Endothelial cell of umbilical vein (primary cell): ENCODE measurements at regions not wholly inside any gene's neighbourhood (a gene's known extent, or its start where the extent isn't known, plus 50 kb on each side); places are given as distances from the start of the nearest gene placed in this dataset.

Source experiments
- BruUV-seq: library from RNA; stranded (reverse); fragments of 400-500 nt; replicated peaks from 2 replicates; lab custom pipeline; 2021; lab: Mats Ljungman, UMichigan
- CTCF ChIA-PET: fragments of 300-600, 350-600 bp; sonication (Branson Sonifier 250); formaldehyde crosslinking; loops from one replicate; lab custom pipeline; 2021; ENCODE audit warnings: antibody characterized with exemption, inconsistent platforms; lab: Charles Lee
- POLR2A ChIA-PET: fragments of 300-600, 350-600 bp; sonication (Branson Sonifier 250); formaldehyde crosslinking; loops from one replicate; lab custom pipeline; 2021; ENCODE audit warnings: antibody characterized with exemption, inconsistent platforms; lab: Charles Lee
- DNase-seq: peaks from one replicate; pipeline ENCODE4 v3.0.0-alpha.2; 2011; ENCODE audit warnings: low read depth, low spot score
- FAIRE-seq: peaks from 2 replicates; lab custom pipeline; 2011; peaks lifted over from hg19 to GRCh38; lab: Jason Lieb, UNC
- H2AFZ ChIP-seq: 2 replicates; pipeline ENCODE4 v1.6.0; 2012; ENCODE audit warnings: low read depth, low read length, control low read depth, inconsistent platforms
- H3K27ac ChIP-seq: 2 replicates; pipeline ENCODE4 v1.5.1; 2011; ENCODE audit warnings: low read depth, mild to moderate bottlenecking, control low read depth, low read length, moderate library complexity; ENCODE audit not compliant: insufficient read depth
- H3K27me3 ChIP-seq, 2 experiments: 2 replicates each; pipeline versions ENCODE4 v1.6.0 to v1.6.1; 2011; ENCODE audit warnings: low read length in 2 of 2, mixed read lengths in 1 of 2; ENCODE audit not compliant: control insufficient read depth in 2 of 2, insufficient read depth in 2 of 2
- H3K36me3 ChIP-seq, 2 experiments: 2 replicates in 1 of 2; 3 replicates in 1 of 2; pipeline ENCODE4 v1.5.1; 2011; ENCODE audit warnings: low read length in 2 of 2, mild to moderate bottlenecking in 1 of 2, moderate library complexity in 1 of 2; ENCODE audit not compliant: control insufficient read depth in 2 of 2, insufficient read depth in 2 of 2; ENCODE audit errors: extremely low read depth in 1 of 2
- H3K4me1 ChIP-seq: 3 replicates; pipeline ENCODE4 v1.5.1; 2011; ENCODE audit warnings: mild to moderate bottlenecking, low read length; ENCODE audit not compliant: control insufficient read depth, insufficient read depth; ENCODE audit errors: extremely low read depth
- H3K4me2 ChIP-seq: 2 replicates; pipeline ENCODE4 v1.6.1; 2011; ENCODE audit warnings: low read length, control low read depth, mixed read lengths; ENCODE audit not compliant: insufficient read depth
- H3K4me3 ChIP-seq, 3 experiments: fragments of 200-600 bp in 1 of 3; sonication (generic), shearing (Covaris generic) in 1 of 3; replicated peaks in 1 of 3; 2 replicates each; pipeline ENCODE4 v1.5.1; 2011 to 2016; ENCODE audit warnings: control low read depth in 3 of 3, low read length in 3 of 3, mild to moderate bottlenecking in 2 of 3, inconsistent platforms in 1 of 3, low read depth in 1 of 3, moderate library complexity in 1 of 3; ENCODE audit not compliant: insufficient read depth in 1 of 3
- H3K79me2 ChIP-seq: 2 replicates; pipeline ENCODE4 v1.6.0; 2012; ENCODE audit warnings: low read length, inconsistent platforms; ENCODE audit not compliant: control insufficient read depth, insufficient read depth
- H3K9ac ChIP-seq: replicated peaks from 2 replicates; pipeline ENCODE3; 2011; ENCODE audit warnings: low read length, control low read depth; ENCODE audit not compliant: insufficient read depth; ENCODE audit errors: extremely low read depth
- H3K9me1 ChIP-seq: replicated peaks from 3 replicates; pipeline ENCODE4 v1.6.0; 2011; ENCODE audit warnings: mild to moderate bottlenecking, low read length; ENCODE audit not compliant: control insufficient read depth, insufficient read depth; ENCODE audit errors: extremely low read depth
- H3K9me3 ChIP-seq: replicated peaks from 2 replicates; pipeline ENCODE4 v1.5.1; 2012; ENCODE audit warnings: low read length, inconsistent platforms; ENCODE audit not compliant: control insufficient read depth, insufficient read depth
- H4K20me1 ChIP-seq: replicated peaks from 2 replicates; pipeline ENCODE3; 2011; ENCODE audit warnings: mild to moderate bottlenecking, low read length; ENCODE audit not compliant: control insufficient read depth, insufficient read depth; ENCODE audit errors: extremely low read depth
- CTCF ChIP-seq, 2 donors: IDR thresholded peaks; 1 replicate in 1 of 2; 2 replicates in 1 of 2; pipeline ENCODE4 v1.5.1; 2011; ENCODE audit warnings: low read length in 2 of 2, mild to moderate bottlenecking in 2 of 2, moderate library complexity in 2 of 2, control low read depth in 1 of 2, inconsistent platforms in 1 of 2, low read depth in 1 of 2; ENCODE audit not compliant: insufficient read depth in 1 of 2; ENCODE audit errors: extremely low read depth in 1 of 2
- EZH2 ChIP-seq: IDR thresholded peaks from 2 replicates; pipeline ENCODE4 v1.6.1; 2012; ENCODE audit warnings: borderline replicate concordance, low read depth, mild to moderate bottlenecking, moderate library complexity, low read length, inconsistent platforms; ENCODE audit not compliant: severe bottlenecking
- FOS ChIP-seq: IDR thresholded peaks from 2 replicates; pipeline ENCODE4 v1.6.1; 2011; ENCODE audit warnings: mild to moderate bottlenecking, low read length, moderate library complexity, borderline replicate concordance; ENCODE audit not compliant: insufficient read depth
- GATA2 ChIP-seq: IDR thresholded peaks from 2 replicates; pipeline ENCODE4 v1.7.0; 2011; ENCODE audit warnings: low read depth, mild to moderate bottlenecking, moderate library complexity, mixed read lengths, low read length; ENCODE audit not compliant: insufficient read length, insufficient read depth
- JUN ChIP-seq: IDR thresholded peaks from 2 replicates; pipeline ENCODE4 v1.6.1; 2011; ENCODE audit warnings: borderline replicate concordance, low read depth; ENCODE audit not compliant: insufficient read length, insufficient read depth
- MAX ChIP-seq: IDR thresholded peaks from 2 replicates; pipeline ENCODE4 v1.6.1; 2011; ENCODE audit not compliant: insufficient read depth, insufficient read length
- MYC ChIP-seq: IDR thresholded peaks from one replicate; pipeline ENCODE4 v1.6.1; 2011; ENCODE audit warnings: mild to moderate bottlenecking, low read depth, low read length
- POLR2A ChIP-seq: IDR thresholded peaks from 2 replicates; pipeline ENCODE4 v1.6.1; 2012; ENCODE audit warnings: low read depth, mild to moderate bottlenecking, control low read depth, low read length
- POLR2AphosphoS5 ChIP-seq: IDR thresholded peaks from 2 replicates; pipeline ENCODE4 v1.6.1; 2012; ENCODE audit warnings: low read depth, mild to moderate bottlenecking, control low read depth, low read length, moderate library complexity; ENCODE audit not compliant: insufficient read depth
- dilution Hi-C: fragments of 300-500 bp; cut with MboI; formaldehyde crosslinking; loops from one replicate; pipeline ENCODE4 v1.15.0; 2019; ENCODE audit warnings: low sequenced_read_pairs; ENCODE audit not compliant: extremely low pct_ligation_motif_present
- intact Hi-C: fragments of 100-400 bp; cut with micrococcal nuclease; formaldehyde crosslinking; loops from one replicate; pipeline ENCODE4 v1.10.0; 2022

GRCh38 chr3:73707772-73708171, 83.0 kb upstream of the PDZRN3 start:
- dilution Hi-C loops: no loop called here
- intact Hi-C loops: no loop called here
- POLR2A ChIA-PET: no interaction called here

GRCh38 chr3:73706771-73707170, 82.0 kb upstream of the PDZRN3 start:
- H2AFZ ChIP-seq: no peak overlapping the region
- dilution Hi-C loops: no loop called here
- no peak for TF ChIP-seq EZH2
- no peak for TF ChIP-seq POLR2AphosphoS5
- TF ChIP-seq POLR2A: no peak
- no peak for TF ChIP-seq MAX
- no peak for TF ChIP-seq GATA2
- no peak for TF ChIP-seq MYC
- TF ChIP-seq JUN: no peak
- TF ChIP-seq FOS: no peak
- no peak for TF ChIP-seq CTCF (IDR thresholded peaks at IDR 0.05; ENCODE audit: extremely low read depth in 1 of 2, insufficient read depth in 1 of 2, low read depth in 1 of 2, low read length in 2 of 2)
- no peaks in the 10 kb centered on the region for H3K27me3 ChIP-seq
- BruUV-seq: no TSS peak
- CTCF ChIA-PET: no interaction called here
- intact Hi-C loops: no loop called here
- no peaks in the 10 kb centered on the region for H3K79me2 ChIP-seq
- H3K4me1 ChIP-seq: no peaks in the 10 kb centered on the region
- H4K20me1 ChIP-seq: no peaks in the 10 kb centered on the region
- no peak overlapping the region for H3K4me3 ChIP-seq
- DNase-seq (no peak), FAIRE-seq (no peak)
- POLR2A ChIA-PET: no interaction called here
- H3K9ac ChIP-seq: no peak overlapping the region
- no peak overlapping the region for H3K27ac ChIP-seq
- no peak overlapping the region for H3K4me2 ChIP-seq
- no peaks in the 10 kb centered on the region for H3K36me3 ChIP-seq
- no peaks in the 10 kb centered on the region for H3K9me3 ChIP-seq
- H3K9me1 ChIP-seq: no peaks in the 10 kb centered on the region

More at GRCh38 chr3:73707772-73708171, 83.0 kb upstream of the PDZRN3 start:
- DNase-seq (no peak), FAIRE-seq (no peak)
- Histone ChIP-seq H4K20me1 (no peaks in the 10 kb centered on the region), H3K4me3 (no peak overlapping the region), H3K9me1 (no peaks in the 10 kb centered on the region), H3K4me1 (no peaks in the 10 kb centered on the region), H3K27me3 (no peaks in the 10 kb centered on the region), H3K27ac (no peak overlapping the region), H3K4me2 (no peak overlapping the region), H3K9me3 (no peaks in the 10 kb centered on the region), H3K9ac (no peak overlapping the region), H2AFZ (no peak overlapping the region), H3K79me2 (no peaks in the 10 kb centered on the region), H3K36me3 (no peaks in the 10 kb centered on the region)
- no peak for TF ChIP-seq GATA2
- no peak for TF ChIP-seq FOS
- no peak for TF ChIP-seq EZH2
- TF ChIP-seq POLR2AphosphoS5: no peak
- TF ChIP-seq MYC: no peak
- no peak for TF ChIP-seq JUN
- no TSS peak for BruUV-seq
- CTCF ChIA-PET: no interaction called here
